ENCODE measurements at regions not wholly inside any gene's neighbourhood (a gene's known extent, or its start where the extent isn't known, plus 50 kb on each side); places are given as distances from the start of the nearest gene placed in this dataset.
A peak's percentile ranks its signal among the peaks of the same experiment; 100 is the strongest.

GRCh38 chr2:41736105-41736567, 311.7 kb upstream of the PKDCC start:
- DNase-seq: no peak

- no peak for DNase-seq
Observed at GRCh38 chr2:41736586-41736985, 311.2 kb upstream of the PKDCC start.

DNA sequence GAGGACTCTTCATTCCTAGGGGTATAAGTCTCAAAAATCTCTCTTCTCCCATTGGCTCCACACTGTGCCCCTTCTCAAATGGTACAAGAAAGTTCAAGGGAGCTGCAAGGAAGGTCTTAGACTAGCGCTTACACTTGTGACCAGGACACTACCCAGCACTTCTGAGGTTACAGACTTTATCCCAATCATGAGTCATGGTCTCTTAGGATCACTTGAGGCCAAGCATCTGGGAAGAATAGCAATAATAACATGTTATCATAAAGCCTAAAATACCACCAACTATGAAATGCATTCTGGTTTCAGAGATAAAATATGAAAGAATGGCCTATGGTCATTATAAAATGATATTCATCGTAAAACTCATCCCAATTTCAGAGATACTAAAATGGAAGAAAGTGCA, 309.9 kb upstream of the PKDCC start:
- DNase-seq: no peak

- no peak for DNase-seq
Observed at GRCh38 chr2:41741951-41742595, 305.7 kb upstream of the PKDCC start.

DNA sequence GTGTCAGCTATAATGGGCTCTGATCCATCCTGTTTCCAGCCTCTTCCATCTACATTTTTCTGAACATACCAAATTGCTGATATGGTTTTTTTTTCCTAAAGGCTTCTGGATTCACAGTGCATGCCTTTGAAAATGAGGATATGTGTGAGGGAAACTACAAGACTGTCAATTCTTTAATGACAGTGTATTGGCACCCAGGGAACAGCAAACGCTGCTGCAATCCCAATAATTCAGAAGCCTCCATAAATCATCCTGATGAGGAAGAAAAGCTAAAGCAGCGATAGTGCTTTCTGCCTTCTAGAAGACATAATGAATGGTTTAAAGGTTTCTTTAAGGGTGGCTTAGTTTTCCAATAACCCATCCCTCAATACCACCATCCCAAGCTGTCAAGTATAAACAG, 304.5 kb upstream of the PKDCC start:
- no peak for DNase-seq

DNA sequence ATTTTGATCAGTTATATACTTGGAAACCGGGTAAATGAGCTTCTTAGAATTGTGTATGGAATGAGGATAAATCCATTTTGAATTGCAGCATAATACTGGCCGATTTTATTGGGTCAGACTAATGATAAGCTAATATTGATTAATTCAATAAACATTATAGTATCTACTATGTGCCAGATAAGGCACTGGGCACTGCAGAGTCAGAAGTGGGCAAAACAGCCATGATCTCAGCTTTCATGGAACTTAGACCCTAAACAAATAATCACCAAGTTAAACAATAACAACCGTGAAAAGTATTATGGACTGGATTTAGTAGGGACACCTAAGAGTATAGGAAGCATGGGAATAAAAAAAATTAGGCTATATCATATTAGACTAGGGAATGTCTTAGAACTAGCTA, 297.0 kb upstream of the PKDCC start:
- DNase-seq: no peak

DNA sequence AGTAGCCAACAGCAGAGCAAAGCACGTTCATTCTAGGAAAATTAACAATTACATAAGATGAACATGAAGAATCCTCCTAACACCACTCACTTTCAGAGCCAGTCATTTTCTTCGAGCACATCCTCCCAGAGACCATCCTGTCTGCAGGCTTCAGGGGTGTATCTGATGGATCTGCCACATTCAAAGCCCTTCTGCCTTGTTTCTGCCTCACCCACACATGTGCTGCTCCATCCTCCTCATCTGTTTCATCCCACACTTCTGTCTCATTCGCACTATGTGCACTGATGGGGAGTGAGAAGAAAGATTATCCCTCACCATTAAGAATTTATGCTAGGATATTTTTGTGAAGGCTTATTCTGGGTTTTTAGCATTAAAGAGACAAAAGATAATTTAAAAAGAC, 287.9 kb upstream of the PKDCC start:
- no peak for DNase-seq

GRCh38 chr2:41763141-41763540, 284.7 kb upstream of the PKDCC start:
- DNase-seq: no peak

DNA sequence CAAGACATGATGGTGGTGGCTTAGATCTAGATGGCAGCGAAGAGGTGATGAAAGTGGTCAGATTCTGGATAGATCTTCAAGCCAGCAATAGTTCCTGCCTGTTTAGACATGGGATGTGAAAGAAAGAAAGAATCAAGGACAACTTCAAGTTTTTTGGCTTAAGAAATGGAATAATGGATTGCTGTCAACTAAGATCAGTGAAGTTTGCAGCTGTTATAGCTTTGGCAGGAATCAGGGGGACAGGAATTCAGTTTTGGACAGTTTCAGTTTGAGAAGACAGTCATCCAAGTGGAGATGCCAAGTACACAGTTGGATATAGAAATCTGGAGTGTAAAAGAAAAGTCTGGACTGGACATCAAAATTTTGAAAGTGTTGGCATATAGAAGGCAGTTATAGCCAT, 283.7 kb upstream of the PKDCC start:
- no peak for DNase-seq

GRCh38 chr2:41764919-41765318, 282.9 kb upstream of the PKDCC start:
- DNase-seq: no peak

DNA sequence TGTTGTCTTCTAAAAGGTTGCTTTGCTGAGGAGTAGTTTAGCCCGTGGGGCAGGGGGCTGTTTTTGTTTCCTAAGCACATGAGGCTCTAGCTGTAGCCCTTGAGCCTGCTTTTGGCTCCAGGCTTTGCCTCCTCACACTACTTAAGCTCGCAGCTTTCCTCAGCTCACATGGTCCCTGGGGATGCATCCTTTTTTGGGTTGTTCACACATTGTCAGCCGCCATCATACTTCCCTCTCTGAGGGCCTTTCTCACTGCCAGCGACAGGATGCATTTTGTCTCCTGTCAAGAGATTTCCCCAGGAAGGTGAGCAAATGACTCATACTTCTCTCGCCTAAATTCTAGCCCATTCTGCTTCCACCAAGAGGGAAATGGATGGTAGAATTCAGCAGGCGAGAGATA, 279.5 kb upstream of the PKDCC start:
- DNase-seq: no peak

DNA sequence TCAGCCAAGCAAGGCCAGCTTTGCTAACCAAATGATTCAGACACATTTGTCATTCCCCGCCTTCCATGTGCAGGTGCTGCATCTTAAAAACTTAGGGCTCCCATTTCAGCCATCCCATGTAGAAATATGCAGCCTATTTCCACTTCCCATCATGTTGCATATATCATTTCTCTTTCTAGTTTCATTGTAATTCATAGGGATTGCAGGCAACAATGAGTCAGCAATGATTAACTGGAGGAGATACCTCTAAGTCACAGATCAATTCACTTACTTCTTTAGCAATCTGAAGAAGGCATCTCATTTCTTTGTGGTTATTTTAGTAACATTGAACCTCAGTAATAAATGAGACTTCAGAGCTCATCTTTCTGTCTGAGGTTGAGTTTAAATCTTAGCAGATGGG, 276.1 kb upstream of the PKDCC start:
- no peak for DNase-seq

DNA sequence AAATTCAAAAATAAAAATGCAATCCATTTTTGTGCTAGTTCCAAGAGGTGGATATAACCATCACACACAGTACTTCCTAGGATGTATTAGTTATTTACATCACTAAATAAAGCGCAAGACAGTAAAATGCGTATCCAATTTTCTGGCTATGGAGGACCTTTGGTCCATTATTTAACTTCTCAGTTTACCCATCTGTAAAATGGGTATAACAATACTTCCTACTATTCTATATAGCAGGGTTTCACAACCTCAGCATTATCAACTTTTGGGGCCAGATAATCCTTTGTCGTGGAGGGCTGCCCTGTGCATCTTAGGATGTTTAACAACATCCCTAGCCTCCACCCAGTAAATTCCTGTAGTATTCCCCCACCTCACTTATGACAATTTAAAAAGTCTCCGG, 275.1 kb upstream of the PKDCC start:
- DNase-seq: no peak

DNA sequence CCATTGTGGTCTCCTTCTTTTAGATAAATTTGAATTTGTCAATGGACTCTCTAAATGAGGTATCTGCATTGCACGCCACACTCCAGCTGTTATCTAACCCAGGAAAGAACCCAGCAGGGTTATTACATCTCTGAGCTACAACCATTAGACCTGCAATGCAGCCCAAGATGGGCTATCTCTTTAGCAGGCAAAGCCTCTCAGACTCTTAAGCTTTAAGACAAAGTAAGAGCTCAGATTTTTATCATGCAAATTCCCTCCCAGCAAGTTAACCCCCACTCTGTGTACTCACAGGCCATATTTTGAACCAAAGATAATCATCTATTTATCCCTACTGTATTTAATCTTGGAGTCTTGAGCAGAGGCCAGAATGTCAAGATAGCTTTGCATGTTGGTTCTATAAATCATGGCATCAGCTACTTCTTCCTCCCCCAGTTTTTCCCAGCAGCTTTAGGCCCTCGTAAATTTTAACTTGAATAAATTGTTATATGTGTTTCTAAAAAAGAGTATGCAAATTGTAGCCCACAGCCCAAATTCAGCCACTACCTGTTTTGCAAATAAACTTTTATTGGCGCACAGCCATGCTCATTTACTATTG, 273.7 kb upstream of the PKDCC start:
- no peak for DNase-seq

- DNase-seq: no peak
Observed at GRCh38 chr2:41775366-41776025, 272.3 kb upstream of the PKDCC start.

- DNase-seq: no peak
Observed at GRCh38 chr2:41779888-41780287, 267.9 kb upstream of the PKDCC start.

- peak; percentile 56 for DNase-seq
Observed at GRCh38 chr2:41782306-41783158, 265.3 kb upstream of the PKDCC start.

DNA sequence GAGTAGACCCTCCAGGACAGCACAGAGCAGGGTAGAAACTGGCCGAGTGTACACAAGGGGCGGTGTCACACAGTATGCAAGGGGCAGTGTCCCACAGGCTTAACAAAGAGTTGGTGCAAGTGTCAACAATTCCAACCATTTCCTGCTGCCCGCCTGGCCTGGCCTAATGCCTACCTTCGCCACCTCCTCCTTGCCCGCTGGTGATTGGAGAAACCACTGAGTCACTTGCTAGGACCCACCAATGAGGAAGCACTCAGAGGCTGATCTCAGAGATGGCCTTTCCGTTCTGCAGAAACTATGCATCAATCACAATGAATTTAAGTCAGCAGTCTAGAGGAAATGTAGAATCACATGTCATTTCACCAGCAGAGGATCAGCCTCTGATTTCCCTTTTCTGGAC, 263.3 kb upstream of the PKDCC start:
- DNase-seq: no peak

DNA sequence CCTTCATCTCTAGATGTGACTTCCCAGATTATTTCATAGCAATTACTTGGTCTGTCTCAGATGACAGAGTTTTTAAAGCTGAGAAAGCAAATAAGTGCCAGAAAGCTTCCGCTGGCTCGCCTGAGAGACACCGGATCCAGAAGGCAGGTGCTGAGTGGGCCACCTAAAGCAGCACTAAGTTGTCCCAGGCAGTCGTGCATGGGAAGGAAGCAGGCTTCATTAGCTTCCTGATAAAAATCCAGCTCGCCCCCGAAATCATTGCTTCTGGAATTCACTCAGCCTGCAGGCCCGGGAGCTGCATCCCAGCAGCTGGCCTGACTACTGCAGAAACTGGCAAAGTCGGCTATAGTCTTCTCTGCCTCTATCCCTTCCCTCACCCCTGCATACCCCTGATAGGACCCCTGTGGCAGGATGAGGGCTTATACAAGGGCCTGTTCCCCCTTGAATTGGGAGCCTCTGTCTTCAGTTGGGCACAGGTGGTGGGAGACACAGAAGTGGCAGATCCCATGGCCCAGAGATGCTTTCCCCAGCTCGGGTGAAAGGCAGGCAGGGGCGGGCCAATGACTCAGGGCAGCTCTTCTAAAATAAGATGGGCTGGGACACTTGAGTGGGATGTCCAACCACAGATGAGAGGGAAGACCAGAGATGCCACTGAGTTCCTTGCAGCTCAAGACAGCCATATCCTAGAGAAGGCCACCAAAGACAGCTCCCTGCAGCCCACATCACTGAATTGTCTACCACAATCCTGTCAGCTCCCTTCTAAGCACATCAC, 262.4 kb upstream of the PKDCC start:
- no peak for DNase-seq

- no peak for DNase-seq
Observed at GRCh38 chr2:41791523-41791922, 256.3 kb upstream of the PKDCC start.

DNA sequence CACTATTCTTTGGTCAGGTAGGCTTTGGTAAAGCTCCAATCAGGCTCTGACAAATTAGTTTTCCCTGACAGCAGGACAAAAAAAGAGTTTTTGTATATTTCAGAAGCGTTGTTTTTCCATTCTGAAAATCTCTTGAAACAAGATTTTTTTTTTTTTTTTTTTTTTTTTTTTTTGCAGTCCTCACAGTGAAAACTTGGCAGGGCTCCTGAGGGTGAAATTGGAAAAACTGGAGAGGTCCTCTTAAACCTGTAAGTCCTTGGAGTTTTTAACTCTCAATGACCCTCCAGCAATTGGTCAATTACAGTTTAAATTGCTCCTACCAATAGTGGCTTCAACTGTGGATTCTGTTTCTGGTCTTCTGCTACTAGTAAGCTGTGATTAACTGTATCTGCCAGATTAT, 244.5 kb upstream of the PKDCC start:
- no peak for DNase-seq

DNA sequence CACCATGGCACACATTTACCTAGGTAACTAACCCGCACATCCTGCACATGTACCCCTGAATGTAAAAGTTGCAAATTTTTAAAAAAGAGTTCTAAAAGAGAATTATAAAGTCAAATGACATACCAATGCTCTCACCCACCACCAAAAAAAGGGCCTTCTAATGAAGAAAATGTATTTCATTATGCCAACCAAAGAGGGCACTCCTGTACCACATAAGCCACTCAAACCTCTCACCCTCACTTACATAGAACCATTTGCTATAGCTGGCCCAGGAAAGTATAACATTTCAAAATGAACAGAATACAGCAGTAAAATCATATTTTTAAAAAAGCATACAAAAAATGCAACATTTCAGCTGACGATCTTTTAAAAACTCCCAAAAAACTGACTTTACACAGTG, 241.5 kb upstream of the PKDCC start:
- DNase-seq: no peak

DNA sequence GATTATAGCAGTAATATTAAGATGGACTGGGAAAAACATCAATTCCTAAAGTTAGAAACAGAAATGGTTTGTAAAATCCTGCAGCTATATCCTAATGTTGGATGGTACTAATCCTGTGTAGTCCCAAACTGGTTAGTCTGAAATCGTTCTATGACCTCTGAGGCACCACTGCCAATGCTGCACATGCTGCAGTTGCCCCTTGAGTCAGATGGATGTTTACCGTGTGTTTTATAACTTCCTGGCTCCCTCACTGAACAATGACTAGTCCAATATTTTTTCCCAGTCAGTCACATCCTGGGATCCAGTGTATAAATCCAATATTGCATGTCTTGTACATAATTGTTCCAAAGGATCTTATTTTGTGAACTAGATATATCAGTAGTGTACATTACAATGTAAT, 226.7 kb upstream of the PKDCC start:
- DNase-seq: no peak
